ENCODE measurements at regions not wholly inside any gene's neighbourhood (a gene's known extent, or its start where the extent isn't known, plus 50 kb on each side); places are given as distances from the start of the nearest gene placed in this dataset.

DNA sequence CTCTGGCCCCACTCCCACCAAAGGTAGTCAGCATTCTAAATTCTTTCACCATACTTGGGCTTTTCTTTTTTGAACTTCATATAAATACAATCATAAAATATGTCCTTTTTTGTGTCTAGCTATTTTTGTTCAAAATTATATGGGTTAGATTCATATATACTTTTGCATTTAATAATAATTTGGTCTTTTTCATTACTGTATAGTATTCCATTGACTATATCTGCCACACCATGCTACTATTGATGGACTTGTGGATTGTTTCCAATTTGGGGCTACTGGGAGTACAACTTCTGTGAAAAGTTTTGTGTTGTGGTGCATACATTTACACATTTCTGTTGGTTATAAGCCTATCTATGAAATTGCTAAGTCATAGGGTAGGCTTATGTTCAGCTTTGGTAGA, 85.7 kb downstream of the GLUL start:
- no peaks in the 10 kb centered on the region for H3K36me3 ChIP-seq
- DNase-seq (ENCODE audit: low spot score) = no peak
- H3K27me3 ChIP-seq (replicated peaks; ENCODE audit: insufficient read depth) = no peaks in the 10 kb centered on the region
- TF ChIP-seq POLR2A (IDR thresholded peaks at IDR 0.05) (no peak), POLR2AphosphoS5 (IDR thresholded peaks at IDR 0.05) (no peak)
- TF ChIP-seq, protein P1, sequence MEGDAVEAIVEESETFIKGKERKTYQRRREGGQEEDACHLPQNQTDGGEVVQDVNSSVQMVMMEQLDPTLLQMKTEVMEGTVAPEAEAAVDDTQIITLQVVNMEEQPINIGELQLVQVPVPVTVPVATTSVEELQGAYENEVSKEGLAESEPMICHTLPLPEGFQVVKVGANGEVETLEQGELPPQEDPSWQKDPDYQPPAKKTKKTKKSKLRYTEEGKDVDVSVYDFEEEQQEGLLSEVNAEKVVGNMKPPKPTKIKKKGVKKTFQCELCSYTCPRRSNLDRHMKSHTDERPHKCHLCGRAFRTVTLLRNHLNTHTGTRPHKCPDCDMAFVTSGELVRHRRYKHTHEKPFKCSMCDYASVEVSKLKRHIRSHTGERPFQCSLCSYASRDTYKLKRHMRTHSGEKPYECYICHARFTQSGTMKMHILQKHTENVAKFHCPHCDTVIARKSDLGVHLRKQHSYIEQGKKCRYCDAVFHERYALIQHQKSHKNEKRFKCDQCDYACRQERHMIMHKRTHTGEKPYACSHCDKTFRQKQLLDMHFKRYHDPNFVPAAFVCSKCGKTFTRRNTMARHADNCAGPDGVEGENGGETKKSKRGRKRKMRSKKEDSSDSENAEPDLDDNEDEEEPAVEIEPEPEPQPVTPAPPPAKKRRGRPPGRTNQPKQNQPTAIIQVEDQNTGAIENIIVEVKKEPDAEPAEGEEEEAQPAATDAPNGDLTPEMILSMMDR (IDR thresholded peaks at IDR 0.05) = no peak
- H3K4me3 ChIP-seq = no peak overlapping the region
- intact Hi-C loops (cut with DNase I) = no loop called here
- H3K9me3 ChIP-seq = no peaks in the 10 kb centered on the region
- H3K4me1 ChIP-seq (replicated peaks) = no peaks in the 10 kb centered on the region
- no peak overlapping the region for H3K27ac ChIP-seq

DNA sequence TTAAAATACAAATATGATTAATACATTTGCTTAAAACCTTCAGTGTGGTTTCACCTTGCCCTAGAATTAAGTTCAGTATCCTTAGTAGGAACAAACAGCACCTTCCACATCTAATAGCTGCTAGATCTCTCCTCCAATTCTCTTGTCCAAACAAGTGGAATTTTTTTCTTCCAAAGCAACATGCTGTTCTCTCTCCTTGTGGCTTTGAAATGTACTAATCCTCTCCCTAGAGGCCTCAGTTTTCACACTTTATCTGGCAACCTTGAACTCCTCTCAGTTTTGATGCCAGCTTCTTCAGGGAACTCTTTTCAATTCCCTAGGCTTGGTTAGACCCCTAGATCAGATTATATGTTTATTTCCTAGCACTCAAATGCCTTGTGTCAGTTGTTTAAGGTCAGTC, 87.0 kb downstream of the GLUL start:
- H3K27me3 ChIP-seq (replicated peaks; ENCODE audit: insufficient read depth) = no peaks in the 10 kb centered on the region
- intact Hi-C loops (cut with DNase I) = no loop called here

DNA sequence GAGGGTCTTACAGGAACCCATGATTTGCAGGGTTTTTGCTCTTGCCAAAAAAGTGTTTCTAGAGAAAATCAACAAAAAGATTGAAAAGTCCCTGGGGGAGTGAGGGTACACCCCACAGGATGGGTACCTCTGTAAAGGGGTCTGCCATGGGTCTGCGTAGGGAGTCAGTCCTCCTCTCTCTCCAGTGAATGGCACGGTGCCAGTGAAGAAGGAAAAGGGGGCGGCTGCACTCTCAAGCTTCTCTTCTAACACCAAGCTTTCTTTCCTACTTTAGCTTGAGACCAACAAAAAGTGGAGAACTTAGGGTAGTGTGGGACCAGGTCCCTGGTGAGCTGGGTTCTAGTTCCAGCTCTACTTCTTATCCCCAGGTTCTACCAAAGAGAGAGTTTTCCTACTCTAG, 87.4 kb downstream of the GLUL start:
- Histone ChIP-seq H3K27ac (peak overlapping the region in 1 of 2 donors; percentile 1), H3K27me3 (replicated peaks; ENCODE audit: insufficient read depth) (no peaks in the 10 kb centered on the region), H3K4me1 (replicated peaks) (no peaks in the 10 kb centered on the region), H3K36me3 (no peaks in the 10 kb centered on the region), H3K9me3 (no peaks in the 10 kb centered on the region), H3K4me3 (no peak overlapping the region)
- TF ChIP-seq POLR2A (IDR thresholded peaks at IDR 0.05) (no peak), POLR2AphosphoS5 (IDR thresholded peaks at IDR 0.05) (no peak)
- TF ChIP-seq, protein P1 (IDR thresholded peaks at IDR 0.05) = no peak
- intact Hi-C loops (cut with DNase I) = no loop called here
- WGBS = 81% methylated on average over 3 of the region's 3 CpGs
- no peak for DNase-seq (ENCODE audit: low spot score)

More for the DNA sequence above, 87.0 kb downstream of the GLUL start:
- DNase-seq (ENCODE audit: low spot score) = no peak
- H3K4me3 ChIP-seq = no peak overlapping the region
- no peaks in the 10 kb centered on the region for H3K4me1 ChIP-seq (replicated peaks)
- peak; percentile 15 for TF ChIP-seq POLR2AphosphoS5 (IDR thresholded peaks at IDR 0.05)
- TF ChIP-seq, protein P1 (IDR thresholded peaks at IDR 0.05) = no peak
- no peak for TF ChIP-seq POLR2A (IDR thresholded peaks at IDR 0.05)
- H3K27ac ChIP-seq = peak overlapping the region in 1 of 2 donors; percentile 1
- no peaks in the 10 kb centered on the region for H3K9me3 ChIP-seq
- no peaks in the 10 kb centered on the region for H3K36me3 ChIP-seq

DNA sequence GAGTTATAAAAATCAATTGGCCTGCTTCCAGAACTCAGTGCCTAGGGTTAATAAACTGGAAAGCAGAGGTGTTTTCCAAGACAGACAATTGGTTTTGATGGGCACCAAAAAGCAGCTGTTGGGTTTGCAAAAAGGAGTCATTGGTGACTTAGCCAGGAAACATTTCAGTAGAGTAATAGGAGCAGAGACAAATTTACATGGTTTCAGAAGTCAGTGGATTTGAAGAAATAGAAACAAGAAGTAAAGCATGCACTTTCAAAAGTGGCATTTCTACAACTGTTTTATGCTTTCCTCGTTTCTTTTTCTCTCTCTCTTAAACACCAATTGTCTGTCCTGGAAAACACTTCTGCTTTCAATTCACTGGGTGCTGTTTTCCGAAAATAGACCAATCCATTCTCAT, 87.8 kb downstream of the GLUL start:
- intact Hi-C loops (cut with DNase I) = no loop called here
- no peaks in the 10 kb centered on the region for H3K36me3 ChIP-seq
- no peak for TF ChIP-seq POLR2AphosphoS5 (IDR thresholded peaks at IDR 0.05)
- TF ChIP-seq POLR2A (IDR thresholded peaks at IDR 0.05) = no peak
- TF ChIP-seq, protein P1 (IDR thresholded peaks at IDR 0.05) = no peak
- no peak overlapping the region for H3K4me3 ChIP-seq
- no peak overlapping the region for H3K27ac ChIP-seq
- no peaks in the 10 kb centered on the region for H3K27me3 ChIP-seq (replicated peaks; ENCODE audit: insufficient read depth)
- 48% methylated on average over 2 of the region's 2 CpGs for whole genome bisulfite sequencing
- no peaks in the 10 kb centered on the region for H3K9me3 ChIP-seq
- H3K4me1 ChIP-seq (replicated peaks) = no peaks in the 10 kb centered on the region
- no peak for DNase-seq (ENCODE audit: low spot score)

DNA sequence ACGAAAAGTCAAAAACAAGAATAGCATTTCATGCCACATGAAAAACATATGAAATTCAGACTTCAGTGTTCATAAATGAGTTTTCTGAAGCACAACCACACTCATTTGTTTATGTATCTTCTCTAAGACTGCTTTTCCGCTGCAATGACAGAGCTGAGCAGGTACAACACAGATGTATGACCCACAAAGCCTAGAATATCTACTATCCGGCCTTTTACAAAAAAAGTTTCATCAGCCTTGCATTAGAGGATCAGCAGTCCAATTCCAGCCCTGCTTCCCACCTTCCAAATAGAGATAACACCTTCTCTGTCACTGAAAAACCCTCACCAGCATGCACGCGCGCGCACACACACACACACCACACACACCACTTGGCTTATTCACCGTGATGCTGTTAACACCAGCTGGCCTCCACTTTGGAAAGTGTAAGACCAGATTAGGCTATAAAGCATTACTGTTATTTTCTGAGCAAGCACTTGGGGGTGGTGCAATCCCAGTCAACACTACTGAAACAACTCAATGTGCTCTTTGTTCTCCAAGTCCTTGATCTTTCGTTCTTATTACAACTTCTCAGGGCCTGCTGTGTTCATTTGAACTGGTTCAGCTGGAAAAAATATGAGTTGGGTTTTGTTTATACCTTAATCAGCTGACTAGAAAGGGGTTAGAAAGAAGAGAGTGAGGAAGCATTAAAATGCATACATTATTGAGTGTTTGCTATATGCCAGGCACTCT, 90.0 kb downstream of the GLUL start:
- H3K9me3 ChIP-seq = no peaks in the 10 kb centered on the region
- H3K27me3 ChIP-seq (replicated peaks; ENCODE audit: insufficient read depth) = no peaks in the 10 kb centered on the region
- no peak overlapping the region for H3K4me3 ChIP-seq
- DNase-seq (ENCODE audit: low spot score) = peak; percentile 45
- TF ChIP-seq POLR2A (IDR thresholded peaks at IDR 0.05) (no peak), POLR2AphosphoS5 (IDR thresholded peaks at IDR 0.05) (peak; percentile 64)
- TF ChIP-seq, protein P1 (IDR thresholded peaks at IDR 0.05) = peak in 2 of 4 experiments; percentile 8 to 25
- WGBS = 76% methylated on average over 9 of the region's 9 CpGs
- H3K4me1 ChIP-seq (replicated peaks) = no peaks in the 10 kb centered on the region
- no peaks in the 10 kb centered on the region for H3K36me3 ChIP-seq
- intact Hi-C loops (cut with DNase I) = no loop called here
- H3K27ac ChIP-seq = peak overlapping the region in 1 of 2 donors; percentile 22
